ENCODE measurements at regions not wholly inside any gene's neighbourhood (a gene's known extent, or its start where the extent isn't known, plus 50 kb on each side); places are given as distances from the start of the nearest gene placed in this dataset.
A peak's percentile ranks its signal among the peaks of the same experiment; 100 is the strongest.

DNA sequence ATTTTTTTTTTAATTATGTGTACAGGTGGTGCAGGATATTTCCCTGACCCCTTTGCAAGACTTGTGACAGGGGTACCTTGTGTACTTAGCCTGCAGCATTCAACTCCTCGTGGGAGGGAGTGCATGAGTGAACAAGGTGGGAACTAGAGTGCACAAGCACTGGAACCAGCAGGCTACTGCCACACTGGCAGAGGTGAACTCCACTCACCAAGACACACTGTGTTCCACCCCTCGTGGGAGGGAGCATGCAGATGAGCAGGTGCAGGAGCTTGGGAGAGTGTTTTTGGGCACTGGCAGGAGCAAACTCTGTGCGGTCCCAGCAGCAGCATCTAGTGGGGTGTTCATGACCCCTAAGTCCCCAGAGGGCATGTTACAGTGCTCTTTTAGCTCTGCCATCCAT lies 282.7 kb upstream of the PLET1 start:
- no peak for FAIRE-seq

DNA sequence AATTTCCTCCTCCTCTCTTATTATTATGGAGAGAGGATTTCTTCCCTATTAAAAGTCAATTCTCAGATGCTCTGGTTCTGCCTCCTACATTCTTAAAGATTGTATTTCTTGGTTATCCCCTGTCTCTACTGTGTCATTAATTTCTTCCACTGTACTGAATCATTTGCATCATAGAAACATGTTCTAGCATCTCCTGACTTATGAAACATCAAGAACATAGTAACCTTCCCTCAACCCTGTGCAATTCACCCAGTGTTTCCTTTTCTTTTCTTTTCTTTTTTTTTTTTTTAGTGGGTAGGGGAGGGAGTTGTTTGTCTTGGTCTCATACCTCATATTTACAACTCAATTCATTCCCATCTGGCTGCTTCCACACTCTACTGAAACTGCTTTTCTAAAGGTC lies 288.0 kb upstream of the PLET1 start:
- no peak for FAIRE-seq

GRCh38 chr11:112553205-112553731 lies 292.6 kb upstream of the PLET1 start:
- no peak for FAIRE-seq

DNA sequence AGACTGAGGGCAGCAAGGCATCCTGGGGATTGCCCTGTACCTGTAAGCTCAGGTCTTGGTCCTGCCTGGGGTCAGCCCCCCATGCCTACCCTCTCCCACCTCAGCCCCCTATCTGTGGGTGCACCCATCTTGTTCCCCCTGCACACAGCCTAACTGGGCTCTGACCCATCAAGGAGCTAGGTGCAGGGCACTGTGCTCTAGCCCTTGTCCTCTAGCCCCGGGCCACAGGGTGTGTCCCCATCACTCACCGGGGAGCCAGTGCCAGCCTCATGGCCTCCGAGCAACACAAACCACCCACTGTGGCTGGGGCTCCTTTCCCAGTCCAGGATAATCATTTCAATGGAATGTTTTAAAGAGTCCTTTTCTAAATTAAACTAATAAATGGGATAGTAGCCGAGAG lies 293.9 kb upstream of the PLET1 start:
- no peak for FAIRE-seq

GRCh38 chr11:112555491-112556364 lies 295.1 kb upstream of the PLET1 start:
- no peak for FAIRE-seq

DNA sequence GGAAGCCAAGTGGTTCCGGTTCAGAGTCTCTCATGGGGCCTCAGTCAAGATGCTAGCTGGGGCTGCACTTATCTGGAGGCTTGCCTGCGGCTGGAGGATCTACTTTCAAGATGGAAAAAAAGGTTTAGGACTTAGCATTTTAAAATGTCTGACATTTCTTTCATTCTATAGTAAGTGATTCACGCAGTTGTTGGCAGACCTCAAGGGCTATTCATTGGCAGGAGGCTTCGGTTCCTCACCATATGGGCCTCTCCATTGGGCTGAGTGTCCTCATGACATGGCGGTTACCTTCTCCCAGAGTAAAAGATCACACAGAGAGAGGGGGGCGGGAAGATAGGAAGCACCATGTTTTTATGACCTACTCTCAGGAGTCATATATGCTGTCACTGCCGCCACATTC lies 298.0 kb upstream of the PLET1 start:
- no peak for FAIRE-seq

DNA sequence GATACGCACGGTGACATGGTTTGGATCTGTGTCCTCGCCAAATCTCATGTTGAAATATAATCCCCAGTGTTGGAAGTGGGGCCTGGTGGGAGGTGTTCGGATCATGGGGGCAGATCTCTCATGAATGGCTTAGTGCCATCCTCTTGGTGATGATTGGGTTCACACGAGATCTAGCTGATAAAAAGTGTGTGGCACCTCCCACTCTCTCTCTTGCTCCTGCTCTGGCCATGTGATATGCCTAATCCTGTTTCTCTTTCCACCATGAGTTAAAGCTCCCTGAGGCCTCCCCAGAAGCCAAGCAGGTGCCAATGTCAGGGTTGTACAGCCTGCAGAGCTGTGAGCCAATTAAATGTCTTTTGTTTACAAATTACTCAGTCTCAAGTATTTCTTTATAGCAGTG lies 303.1 kb upstream of the PLET1 start:
- no peak for FAIRE-seq

- no peak for FAIRE-seq
These were observed 303.7 kb upstream of the PLET1 start for GRCh38 chr11:112564228-112564955.

DNA sequence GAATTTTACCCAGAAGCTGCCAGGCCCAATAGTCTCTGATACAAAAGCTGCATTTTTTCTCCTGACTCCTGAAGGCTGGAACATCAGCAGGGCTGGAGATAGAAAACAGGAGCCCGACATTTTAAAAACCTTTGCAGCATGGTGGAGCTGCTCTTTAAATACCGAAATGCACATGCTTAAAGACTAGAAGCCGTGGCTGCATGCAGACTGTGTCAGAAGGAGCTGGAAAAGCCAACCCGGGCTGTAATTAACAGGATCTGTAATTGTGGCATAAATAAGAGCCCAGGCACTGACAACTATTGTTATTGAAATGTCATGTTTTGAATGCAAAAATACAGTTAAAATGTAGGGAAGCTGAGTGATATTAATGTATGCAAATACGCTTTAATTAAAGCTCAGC lies 304.9 kb upstream of the PLET1 start:
- FAIRE-seq: no peak

DNA sequence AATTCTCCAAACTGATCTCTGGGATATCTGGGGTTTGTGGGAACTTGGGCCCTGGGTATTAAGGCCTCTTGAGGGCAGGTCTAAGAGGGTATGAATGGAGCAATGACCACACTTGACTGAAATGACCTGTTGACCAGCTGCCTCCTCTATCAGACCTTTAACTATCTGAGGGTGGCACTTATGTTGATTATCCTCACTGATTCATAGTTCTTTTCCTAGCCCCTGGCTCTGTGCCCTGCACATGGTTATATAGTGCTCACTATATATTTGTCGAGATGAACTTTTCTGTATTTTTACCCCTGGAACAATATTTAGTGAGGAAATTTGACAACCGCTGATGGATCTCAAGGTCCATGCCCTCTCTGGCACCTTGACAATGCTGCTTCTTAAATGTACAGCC lies 305.5 kb upstream of the PLET1 start:
- no peak for FAIRE-seq

GRCh38 chr11:112570333-112570732 lies 309.7 kb upstream of the PLET1 start:
- no peak for FAIRE-seq

DNA sequence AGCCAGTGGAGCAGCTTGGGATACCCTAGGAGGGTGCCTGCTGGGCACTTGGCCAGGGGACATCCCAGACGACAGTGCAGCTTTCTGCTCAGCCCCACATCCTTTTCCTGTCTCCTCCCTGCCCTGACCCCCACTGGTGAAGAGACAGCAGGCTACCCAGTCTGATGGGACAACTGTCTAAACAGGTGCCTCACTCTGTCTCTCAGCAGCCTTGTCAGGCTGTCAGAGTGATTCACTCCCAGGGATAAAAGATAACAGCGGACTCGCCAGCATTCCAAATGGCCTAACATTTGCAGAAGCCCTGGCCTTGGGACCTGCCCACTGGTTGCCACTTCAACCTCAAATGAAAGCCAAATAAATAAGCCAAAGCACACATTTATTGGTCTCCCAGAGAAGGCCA lies 318.6 kb upstream of the PLET1 start:
- no peak for FAIRE-seq

GRCh38 chr11:112580864-112581263 lies 320.2 kb upstream of the PLET1 start:
- no peak for FAIRE-seq

- FAIRE-seq: no peak
These were observed 321.1 kb upstream of the PLET1 start for GRCh38 chr11:112581747-112582146.

GRCh38 chr11:112582366-112582765 lies 321.7 kb upstream of the PLET1 start:
- no peak for FAIRE-seq

DNA sequence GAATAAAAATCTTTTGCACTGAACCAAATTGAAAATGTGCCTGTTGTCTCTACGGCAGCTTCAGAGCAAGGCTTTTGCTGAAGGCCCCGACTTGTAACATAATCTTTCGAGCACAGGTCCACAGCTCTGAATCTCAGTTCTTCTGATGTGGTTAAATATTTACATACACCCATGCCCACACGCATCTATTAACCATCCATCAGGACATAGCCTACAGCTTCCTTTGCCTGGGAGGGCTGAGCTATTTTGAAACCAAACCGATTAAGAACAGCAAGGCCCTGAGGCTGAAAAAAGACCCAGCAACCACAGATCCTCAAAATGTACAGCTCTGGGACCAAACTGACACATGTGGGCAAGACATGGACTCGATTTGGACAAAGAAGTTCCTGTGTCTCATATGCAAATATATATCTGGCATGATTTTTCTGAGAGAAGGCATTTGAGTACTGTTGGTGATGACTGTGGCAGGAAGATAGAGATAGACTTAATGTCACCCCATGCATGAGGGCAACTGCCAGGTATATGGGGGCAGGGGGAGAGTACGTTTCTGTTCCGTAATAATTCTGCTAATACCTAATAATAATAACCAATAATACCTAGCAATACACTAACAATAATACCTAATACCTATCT lies 322.7 kb upstream of the PLET1 start:
- FAIRE-seq: no peak

GRCh38 chr11:112584672-112585071 lies 324.0 kb upstream of the PLET1 start:
- FAIRE-seq: no peak

DNA sequence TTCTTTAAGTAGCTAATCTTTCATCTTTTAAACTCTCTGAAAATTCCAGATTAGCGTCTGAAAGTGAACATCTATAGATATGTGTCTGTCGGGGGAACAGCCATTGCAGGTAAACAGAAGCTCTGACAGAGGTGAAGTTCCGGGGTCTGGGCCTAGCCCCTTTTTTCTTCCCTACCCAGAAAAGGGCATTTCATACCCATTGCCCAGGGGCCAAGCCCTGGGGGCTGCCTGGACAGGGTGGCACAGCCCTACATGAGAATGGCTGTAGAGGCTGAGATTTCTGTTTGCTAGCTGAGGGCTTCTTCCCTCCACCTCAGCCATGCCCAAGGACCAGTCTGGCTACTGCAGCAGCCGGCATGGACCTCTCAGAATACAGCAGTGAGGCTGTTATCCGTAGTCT lies 327.0 kb upstream of the PLET1 start:
- no peak for FAIRE-seq

- FAIRE-seq: peak; percentile 77
These were observed 327.6 kb upstream of the PLET1 start for GRCh38 chr11:112588252-112588694.

DNA sequence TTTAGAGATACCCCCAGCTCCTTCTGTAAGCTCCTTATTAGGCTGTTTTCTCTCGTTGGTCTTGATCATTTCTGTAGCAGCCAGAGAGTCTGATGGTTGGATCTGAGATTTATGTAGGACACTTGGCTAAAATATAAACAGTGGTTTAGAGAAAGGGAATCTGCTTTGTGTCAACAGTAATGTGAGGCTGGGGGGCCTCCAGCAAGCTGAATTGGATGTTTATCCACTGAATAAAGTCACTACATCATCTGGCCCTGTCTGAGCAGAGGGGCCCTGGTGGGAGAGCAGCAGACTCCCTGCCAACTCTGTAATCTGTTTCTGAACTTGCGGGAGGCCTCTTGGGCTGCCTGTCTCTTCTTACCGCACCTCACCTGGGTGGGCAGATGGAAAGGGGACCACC lies 328.5 kb upstream of the PLET1 start:
- no peak for FAIRE-seq

GRCh38 chr11:112590764-112591163 lies 330.1 kb upstream of the PLET1 start:
- no peak for FAIRE-seq

DNA sequence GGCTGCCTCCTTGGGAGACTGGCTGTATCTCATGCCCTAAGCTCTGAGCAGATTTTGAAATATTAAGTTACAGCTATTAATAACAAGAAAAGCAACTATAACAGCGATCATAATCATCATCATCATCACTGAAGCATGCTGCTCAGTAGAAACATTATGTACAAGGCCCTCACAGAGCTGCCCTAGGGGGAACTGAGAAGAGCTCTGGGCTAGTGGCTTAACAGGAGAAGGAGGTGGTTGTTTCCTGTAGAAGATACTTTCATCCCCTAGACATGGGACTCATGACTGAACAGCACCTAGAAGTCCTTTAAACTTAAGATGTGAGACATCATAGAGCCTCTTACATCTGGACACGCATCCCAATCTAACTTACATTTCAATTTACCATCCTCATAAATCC lies 332.8 kb upstream of the PLET1 start:
- no peak for FAIRE-seq

- FAIRE-seq: no peak
These were observed 335.7 kb upstream of the PLET1 start for GRCh38 chr11:112596324-112596723.

Measured in endometrium (tissue), 2 donors.